GM19240 (cell line): ENCODE measurements at regions not wholly inside any gene's neighbourhood (a gene's known extent, or its start where the extent isn't known, plus 50 kb on each side); places are given as distances from the start of the nearest gene placed in this dataset.

ENCODE experiments used
- DNase-seq: peaks from one replicate; pipeline ENCODE4 v3.0.0; 2011; ENCODE audit warnings: low spot score; ENCODE audit not compliant: insufficient read length

DNA sequence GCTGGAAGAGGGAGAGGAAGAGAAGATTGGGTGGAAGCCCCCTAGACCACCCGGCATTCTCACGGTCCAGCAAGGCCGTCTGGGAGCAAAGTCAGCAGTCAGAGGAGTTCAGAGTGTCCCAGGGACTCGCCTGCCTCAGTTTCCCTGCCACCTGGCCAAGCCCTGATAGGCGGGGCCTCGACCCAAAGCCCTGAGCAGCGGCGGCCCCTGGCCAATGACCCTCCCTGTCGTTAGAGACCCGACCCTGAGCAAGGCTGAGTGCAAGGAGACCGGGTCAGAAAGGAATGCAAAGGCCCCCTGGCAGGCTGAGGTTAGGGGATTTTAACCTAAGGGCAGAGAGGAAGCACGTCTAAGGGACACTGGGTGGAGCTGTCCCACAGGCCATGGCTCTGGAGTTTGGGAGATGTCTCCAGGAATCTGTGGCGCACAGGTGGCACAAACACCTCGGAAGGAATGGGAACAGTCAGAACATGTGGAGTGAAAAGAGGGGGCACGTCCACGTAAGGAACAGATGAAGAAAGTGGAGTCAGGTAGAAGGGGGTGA, 196.8 kb upstream of the PDE1C start:
- DNase-seq, result no peak

DNA sequence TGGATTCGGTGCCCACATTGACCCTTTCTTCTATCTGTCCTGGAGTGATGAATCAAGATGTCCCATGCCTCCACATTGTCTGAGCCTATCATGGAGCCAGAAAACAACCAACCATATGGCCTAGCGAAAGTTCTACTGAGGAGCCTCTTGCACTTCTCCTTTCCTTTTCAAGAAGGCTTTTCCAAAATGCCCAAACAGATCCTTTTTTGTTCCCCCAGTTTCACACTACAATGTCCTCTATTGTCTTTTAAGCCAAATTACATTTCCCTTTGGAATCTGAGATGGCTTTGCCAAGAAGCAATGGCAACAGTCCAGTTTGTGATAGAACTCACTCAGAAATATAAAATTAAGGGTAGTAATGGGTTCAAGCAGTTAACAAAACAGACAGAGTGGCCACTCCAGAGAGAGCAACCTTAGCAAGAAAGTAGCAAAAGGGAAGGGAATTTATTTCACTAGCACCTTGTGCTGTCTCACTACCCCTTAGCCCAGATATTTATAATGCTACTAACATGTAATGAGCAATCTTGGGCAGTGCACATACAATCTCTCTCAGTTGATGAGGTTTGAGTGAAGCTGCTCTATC, 194.6 kb upstream of the PDE1C start:
- no peak for DNase-seq

DNA sequence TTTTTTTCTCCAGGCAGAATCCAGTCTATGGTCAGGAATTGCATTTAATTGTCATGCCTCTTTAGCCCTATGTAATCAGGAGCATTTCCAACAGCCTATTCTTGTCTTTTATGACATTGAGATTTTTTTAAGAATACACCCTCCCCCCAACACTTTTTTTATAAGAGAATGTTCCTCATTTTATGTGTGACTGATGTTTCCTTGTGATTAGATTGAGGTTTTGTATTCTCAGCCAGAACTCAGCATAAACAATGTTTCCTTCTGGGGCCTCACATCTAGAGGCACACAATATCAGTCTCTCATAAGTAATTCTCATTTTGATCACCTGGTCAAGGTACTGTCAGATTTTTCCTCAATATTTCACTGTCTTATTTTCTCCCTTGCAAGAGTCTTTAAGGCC, 193.4 kb upstream of the PDE1C start:
- no peak for DNase-seq

DNA sequence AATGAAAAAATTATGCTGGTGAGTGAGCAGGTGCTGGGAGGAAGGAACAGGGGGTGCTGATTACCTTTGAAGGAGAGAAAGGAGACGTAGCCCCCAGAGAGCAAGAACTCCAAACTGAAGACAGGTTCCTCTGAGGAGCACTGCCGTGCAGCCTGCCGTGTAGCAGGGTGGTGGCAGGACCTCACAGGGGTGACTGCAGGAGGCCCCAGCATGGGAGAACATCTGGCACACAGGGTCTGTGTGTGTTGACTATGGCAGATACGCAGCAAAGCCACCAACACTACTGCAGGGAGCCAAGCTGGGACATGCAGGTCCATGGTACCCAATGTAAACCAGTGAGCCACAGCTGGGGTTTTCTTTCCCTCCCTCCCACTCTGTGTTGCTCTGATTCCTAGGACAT, 192.1 kb upstream of the PDE1C start:
- DNase-seq, result no peak

DNA sequence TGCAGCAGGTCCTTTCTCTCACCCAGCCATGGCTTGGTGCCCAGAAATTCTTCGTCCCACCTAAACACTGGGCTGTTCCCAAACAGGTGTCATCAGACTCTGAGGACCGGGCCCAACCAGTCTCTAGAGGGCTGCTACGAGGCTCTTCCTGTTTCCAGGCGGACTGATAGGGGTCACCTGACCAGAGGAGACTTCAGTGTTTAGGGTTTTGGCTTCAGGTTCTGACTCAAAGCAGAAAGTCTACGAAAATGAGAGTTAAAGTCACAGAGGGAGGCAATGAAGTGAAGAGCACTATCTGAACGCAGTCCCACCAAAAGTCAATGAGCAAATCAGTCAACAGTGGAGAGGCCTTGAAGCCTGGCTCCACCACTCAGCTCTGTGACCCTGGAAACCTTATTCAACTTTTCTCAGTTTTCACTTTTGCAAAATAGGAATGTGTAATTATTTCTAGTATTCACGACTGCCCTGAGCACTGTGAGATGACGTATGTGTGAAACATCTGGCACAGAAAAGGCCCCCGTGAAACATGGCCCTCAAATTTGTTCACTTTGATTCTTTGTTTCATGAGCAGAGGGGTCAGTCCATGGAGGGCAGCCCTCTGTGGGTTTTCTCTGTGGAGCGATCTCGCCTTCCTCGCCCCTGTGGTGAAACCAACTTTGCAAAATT, 189.9 kb upstream of the PDE1C start:
- DNase-seq, result peak; percentile 41

DNA sequence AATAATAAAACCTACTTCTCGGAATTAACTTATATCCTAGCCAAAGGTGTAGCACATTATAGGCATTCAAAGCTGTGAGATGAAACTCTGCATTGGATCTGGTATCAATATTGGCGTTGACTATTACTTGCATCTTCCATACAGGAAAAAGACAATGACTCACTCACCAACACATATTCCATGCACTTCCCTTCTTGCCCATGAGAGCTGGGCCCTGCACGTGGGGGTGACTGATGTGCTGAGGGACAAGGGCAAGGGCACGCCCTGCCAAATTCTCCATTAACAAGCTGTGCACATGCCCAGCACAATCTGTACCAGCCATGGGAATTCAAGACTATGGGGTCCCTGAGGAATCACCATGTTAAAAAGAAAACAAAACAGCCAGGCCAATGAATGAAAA, 188.1 kb upstream of the PDE1C start:
- no peak for DNase-seq

DNA sequence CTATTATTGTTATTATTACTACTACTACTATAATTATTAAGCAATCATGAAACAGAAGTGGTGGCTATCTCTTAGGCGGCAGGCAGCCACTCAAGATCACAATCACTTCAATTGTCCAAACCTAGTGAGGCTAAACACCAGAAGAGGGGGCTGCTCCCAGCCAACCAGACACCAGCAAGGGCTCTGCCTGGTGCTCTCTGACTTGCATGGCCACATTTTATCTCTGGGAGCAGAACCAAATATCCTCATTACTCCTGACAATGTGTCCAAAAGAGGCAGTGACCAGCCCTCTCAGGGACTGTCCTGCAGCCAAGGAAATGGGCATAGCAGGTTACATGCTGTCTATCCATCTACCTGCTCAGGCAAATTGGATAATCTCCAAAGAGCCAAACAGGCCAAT, 187.4 kb upstream of the PDE1C start:
- DNase-seq, result no peak

DNA sequence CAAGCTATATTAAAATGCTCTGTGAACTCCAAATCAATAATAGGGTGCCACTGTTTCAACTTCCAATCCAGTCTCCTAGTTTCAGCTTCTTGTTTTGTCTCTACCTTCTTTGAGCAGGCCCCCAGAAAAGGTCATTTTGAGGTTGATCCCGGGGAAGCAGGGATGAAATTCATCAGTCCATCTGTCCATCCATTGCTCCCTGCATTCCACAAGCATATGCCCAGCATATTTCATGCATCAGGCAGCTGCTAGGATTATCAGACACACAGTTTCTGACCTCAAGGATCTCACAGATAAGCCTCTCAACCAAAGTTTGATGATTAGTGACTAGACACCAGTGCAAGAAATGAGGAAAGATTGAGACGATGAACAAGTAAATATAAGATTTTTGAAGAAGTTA, 186.6 kb upstream of the PDE1C start:
- DNase-seq, result no peak

DNA sequence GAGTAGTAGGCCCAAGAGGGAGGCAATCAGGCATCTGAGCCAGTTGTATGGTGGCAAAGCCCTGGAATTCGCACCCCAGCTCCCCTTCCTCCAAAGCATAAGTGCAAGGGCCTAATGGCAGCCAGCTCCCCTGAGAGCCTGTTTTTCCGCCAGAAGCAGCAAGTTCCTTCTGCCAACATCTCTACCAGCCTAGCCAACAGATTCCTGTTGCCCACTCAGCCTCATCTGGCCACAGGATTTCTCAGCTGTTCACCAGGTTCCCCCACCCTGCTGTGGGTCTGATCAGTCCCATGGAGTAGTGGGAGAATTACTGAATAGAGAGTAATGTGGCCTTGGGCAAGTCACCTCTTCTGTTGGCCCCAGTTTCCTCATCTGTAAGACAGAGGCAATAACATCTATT, 186.2 kb upstream of the PDE1C start:
- DNase-seq, result no peak

DNA sequence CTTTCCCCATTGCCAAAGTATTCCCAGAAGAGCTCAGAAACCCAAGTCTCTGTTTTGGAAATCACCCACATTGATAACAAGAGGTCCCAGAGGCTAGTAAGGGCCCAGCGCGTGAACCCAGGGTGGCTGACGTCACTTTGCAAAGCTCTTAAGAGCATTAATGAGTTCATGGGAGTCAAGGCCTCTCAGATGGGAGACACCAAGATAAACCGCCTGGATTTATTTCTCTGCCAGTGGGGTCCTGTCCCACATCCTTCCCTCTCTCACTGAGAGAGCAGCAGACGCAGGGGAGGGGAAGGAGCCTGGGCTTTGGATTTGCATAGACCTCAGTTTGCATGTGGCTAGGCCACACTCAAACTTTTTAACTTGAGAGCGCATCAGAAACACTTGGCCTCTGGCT, 184.8 kb upstream of the PDE1C start:
- DNase-seq, result no peak

DNA sequence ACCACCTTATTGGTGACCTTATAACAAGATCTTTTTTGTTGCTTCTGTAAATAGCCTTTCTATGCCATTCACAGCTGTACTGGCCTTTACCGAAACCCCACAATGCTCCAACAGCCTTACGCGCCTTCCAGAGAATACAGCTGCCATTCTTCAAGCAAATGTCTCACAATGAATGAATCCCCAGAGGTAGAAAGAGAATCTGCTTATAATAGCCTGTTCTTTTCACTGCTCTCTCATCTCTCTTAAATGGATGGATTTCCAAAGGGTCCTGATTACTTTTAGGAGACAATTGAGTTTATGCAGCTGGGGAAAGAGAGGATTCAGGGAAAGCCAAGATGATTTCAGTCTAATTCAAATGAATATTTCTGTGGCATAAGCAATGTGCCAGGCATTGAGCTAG, 183.1 kb upstream of the PDE1C start:
- DNase-seq, result no peak

DNA sequence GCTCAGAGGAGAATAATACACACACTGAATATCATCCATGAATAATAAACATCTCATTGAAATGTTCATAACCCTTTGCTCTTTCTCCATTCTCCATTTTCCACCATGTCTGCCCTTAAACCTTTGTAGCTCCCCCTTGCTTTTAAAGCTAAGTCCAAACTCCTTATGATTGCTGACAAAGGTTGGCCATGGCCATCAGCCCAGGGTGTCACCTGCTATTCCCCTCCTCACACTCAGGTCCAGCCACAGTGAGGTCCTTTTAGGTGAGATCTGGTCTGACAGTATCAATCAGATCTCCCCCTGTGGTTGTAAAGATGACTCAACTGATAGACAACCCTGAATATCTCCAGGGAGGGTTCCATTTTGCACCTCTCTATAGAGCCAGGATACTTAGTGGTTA, 181.5 kb upstream of the PDE1C start:
- no peak for DNase-seq

DNA sequence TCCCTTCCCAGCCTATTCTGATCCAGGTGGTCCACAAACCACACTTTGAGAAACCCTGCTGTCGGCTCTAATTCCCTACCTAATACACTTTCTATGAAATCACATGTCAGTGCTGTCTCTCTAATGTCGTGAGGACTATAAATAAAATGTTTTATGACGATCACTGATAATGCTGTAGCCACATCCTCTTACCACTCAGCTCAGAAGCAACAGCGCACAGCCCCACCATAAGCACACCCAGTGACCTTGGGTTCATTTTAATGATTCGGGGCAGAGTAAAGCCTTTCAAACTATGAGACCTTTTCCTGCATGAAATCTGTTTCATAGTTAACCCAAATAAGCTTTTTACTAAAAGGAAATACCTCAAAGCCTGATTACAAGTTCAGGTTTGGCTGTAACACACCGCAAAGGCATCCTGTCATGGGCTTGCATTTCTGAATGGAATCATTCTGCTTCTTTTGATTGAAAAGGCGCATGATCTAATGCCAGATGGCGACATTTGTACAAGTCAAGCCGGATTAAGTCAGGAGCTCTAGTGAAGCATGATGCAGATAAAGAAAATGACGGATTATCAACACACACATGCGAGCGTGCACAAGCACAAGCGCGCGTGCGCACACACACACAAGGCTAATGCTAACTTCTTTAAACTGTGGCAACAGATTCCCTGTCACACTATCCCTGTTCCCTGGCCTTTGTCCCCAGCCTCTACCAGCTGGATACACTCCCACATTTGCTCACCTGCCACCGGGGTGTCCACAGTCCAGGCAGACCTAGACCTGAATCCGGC, 180.5 kb upstream of the PDE1C start:
- DNase-seq, result no peak

DNA sequence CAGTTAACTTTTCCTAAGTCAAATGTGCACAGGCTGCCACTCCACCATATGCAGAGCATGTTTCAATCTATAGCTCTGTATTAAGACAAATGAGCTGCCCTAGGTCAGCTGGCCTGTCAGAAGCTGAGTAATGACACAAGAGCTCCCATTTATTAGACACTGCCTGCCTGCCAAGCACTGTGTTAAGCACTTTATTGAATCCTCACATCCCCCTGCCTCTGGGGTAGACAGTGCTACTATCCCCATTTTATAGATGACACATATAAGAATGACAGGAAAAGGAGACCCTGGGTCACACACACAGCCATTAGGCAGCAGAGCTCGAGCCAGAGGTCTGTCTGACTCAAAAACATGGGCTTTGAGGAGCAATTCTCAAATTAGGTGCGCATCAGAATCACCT, 179.8 kb upstream of the PDE1C start:
- DNase-seq, result no peak

DNA sequence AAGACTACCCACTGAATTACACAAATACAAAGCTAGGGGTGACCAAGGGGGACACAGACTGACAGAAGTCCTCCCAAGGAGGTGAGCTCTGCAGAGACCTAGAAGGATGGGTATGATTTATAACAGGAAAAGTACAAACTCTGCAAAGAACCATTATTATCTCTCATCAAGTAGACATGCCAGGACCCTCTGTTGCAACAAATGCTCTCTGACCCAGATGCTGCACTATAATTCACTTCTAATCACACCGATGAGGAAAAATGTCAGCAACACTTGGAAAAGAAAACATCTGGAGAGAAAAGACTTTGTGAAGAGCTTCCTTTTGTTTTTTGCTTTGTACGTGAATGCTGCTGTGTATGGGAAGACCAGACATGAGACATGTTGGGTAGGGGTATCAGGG, 178.3 kb upstream of the PDE1C start:
- DNase-seq, result no peak

DNA sequence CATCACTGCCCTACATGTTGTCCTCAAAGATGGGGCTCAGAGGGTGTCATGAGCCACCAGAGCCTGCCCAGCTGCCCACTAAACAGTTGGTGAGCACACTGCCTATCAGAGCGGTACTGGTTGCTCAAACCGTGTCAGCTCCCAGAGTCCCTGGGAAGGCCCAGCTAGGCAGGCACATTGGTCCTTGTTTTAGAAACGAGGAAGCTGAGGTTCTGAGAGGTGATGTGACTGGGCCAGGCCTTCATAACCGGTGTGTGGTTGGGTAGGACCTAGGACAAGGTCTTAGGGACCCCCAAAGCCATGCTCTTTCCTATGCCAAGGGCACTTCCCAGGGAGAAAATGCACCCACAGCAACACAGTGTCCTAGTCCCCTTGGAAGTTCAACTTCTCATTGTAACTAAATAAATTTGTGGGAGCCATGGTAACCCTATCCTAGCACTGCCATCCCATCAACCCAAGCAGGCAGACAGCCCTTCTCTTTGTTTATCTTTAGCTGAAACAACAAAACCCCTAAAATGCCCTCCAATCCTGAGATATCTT, 174.7 kb upstream of the PDE1C start:
- no peak for DNase-seq

DNA sequence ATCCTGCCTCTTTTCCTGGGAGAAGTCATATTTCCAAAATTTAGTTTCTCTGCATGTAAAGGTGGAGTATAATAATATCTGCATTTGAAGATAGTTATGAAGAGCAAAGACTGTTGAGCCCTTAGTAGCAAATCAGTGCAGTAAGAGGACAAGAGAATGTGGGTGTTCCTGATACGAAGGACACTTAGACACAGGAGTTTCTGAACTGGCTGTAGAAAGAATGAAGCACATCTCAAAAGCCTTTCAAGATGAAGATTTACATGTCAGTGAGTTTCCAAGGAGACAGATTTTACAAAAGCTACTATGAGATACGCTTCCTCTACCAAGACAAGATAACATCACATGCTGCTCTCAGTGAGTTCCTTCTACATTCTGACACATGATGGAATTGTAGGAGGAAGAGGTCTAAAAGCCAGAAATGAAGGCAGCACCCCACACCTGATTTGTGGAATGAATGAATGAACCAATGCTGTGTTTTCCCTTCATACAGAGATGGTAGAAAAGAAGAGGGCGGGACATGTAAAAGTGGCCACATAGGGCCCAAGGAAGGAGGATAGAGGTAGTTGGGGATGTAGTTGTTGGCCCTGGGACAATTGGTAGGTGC, 173.6 kb upstream of the PDE1C start:
- DNase-seq, result no peak

DNA sequence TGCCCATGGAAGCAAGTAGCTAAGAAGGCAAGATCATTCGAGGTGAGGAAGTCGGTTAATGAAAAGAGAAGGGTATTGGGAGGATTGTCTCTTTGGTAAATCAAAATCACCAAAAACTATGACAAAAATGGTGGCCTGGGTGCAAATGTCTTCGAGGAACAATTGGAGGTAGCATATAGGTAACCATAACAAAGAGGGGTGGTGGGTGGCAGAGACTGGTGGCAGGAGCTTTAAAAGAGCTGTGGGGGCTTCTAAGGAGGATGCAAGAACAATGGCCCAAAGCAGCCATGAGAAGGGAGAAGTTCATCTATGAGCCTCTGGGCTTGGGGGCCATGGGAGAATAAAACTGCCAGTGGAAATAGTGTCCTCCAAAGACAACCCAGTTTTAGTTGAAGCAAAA, 172.2 kb upstream of the PDE1C start:
- DNase-seq, result no peak

DNA sequence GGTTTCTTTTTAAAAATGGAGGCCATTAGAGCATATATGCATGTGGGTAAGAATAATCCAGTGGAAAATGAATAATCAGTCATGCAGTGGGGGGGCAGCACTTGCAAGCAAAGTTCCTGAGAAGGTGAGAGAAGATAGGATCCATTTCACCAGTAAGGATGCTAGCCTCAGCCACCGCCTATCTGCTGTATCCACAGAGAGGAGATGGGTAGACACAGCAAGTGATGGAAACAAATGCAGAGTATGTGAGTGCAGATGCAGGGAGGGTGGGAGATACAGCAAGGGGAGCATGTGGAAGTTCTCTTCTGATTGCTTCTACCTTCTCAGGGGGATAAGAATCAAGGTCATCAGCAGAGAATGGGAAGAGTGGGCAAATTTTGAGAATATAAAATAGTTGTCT, 171.4 kb upstream of the PDE1C start:
- no peak for DNase-seq

DNA sequence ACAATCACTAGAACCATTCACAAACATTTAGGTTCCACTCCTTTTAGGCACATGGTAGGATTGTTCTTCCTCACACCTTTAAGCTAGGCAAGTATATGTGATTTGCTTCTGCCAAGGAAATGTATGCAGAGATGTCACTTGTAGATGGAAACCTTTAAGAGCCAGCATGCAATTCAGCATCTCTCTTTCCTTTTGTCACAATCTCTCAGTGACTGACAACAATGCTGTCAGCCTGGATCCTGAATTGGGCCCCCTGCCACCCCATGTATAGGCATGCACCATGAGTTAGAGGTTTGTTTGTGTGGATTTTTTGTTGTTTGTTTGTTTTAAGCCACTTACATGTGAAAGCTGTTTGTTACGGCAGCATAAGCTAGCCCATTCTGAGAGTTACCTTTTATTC, 169.6 kb upstream of the PDE1C start:
- DNase-seq, result no peak

DNA sequence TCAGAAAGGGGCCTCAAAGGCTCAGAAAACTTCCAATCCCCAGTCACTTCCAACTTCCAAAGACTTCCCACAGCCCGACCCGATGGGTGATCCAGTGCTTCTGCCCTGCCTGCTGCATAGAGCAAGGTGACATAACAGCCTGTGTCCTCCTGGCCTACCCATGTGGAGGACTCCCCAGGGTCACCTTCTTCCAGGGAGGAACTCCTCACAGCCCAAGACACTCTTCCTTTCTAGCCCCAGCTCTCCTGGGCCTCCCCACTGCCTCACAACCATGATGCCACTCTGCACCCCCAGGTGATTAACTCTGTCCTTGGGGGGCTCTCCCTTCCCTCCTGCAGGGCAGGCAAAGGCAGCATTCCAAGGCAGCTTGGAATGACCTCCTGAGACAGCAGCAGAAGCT, 158.4 kb upstream of the PDE1C start:
- DNase-seq, result no peak

DNA sequence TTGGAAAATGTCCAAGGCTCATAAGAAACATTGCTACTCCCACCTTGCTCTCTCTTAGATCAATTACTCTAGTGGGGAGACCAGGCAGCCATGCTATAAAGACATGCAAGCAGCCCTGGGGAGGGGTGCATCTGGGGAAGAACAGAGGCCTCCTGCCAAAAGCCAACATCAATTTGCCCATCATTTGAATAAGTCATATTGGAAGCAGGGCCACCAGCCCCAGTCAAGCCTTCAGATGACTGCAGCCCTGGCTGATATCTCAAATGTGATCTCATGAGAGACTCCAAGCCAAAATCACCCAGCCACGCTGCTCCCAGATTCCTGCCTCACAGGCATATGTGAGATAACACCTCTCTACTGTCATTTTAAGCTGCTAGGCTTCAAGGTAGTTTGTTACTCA, 157.5 kb upstream of the PDE1C start:
- DNase-seq, result no peak
